Fibroblast of gingiva (primary cell): ENCODE measurements at regions not wholly inside any gene's neighbourhood (a gene's known extent, or its start where the extent isn't known, plus 50 kb on each side); places are given as distances from the start of the nearest gene placed in this dataset.

ENCODE experiments used
- DNase-seq: peaks from one replicate; pipeline ENCODE4 v3.0.0-alpha.2; 2011; ENCODE audit warnings: low read depth

DNA sequence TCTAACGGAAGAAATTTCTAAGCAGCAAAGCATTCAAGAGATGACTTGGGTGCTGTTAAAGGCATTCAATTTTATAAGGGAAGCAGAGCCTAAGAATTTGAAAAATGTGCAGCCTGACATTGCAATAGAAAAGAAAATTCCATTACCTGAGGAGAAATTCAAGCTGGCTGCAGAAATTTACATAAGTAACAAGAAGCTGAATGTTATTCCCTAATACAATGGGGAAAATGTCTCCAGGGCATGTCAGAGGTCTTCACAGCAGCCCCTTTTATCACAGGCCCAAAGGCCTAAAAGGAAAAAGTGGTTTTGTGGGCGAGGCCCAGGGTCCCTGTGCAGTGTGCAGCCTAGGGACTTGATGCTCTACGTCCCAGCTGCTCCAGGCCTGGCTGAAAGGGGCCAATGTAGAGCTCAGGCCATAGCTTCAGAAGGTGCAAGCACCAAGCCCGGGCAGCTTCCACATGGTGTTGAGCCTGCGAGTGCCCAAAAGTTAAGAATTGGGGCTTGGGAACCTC is 306.7 kb downstream of the RDH14 start:
- no peak for DNase-seq

GRCh38 chr2:18251486-18251885 is 309.0 kb downstream of the RDH14 start:
- no peak for DNase-seq

- no peak for DNase-seq
These were observed 313.0 kb downstream of the RDH14 start for GRCh38 chr2:18247282-18248110.

- no peak for DNase-seq
These were observed 315.1 kb downstream of the RDH14 start for GRCh38 chr2:18245375-18245774.

GRCh38 chr2:18244845-18245244 is 315.6 kb downstream of the RDH14 start:
- DNase-seq: no peak

- no peak for DNase-seq
These were observed 316.6 kb downstream of the RDH14 start for GRCh38 chr2:18243816-18244215.

DNA sequence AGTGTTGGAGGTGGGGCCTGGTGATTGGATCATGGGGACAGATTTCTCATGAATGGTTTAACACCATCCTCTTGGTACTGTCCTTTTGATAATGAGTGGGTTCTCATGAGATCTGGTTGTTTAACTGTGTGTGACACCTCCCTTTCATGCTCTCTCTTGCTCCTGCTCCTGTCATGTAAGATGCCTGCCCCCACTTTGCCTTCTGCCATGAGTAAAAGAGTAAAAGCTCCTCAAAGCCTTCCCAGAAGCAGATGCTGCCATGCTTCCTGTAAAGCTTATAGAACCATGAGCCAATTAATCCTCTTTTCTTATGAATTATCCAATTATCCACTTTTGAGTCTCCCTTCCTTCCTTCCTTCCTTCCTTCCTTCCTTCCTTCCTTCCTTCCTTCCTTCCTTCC is 317.7 kb downstream of the RDH14 start:
- no peak for DNase-seq

DNA sequence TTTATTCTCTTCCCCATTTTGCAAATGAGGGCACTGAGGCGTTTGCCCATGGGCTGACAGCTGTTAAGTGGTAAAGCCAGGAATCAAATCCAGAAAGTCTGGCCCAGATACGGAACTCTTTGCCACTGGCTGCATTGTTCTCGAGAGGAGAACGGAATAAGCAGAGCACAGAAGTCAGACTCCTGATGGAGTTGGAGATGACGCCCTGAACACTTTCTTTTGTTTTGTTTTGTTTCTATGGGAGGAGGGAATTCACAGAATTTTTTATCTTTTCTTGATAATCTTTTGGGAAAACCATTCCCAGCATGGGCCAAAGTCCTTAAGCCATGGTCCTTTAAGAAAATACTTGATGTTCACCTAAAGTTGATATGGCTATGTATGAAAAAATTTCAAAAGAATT is 322.2 kb downstream of the RDH14 start:
- DNase-seq: no peak

- DNase-seq: no peak
These were observed 323.2 kb downstream of the RDH14 start for GRCh38 chr2:18237298-18237697.

DNA sequence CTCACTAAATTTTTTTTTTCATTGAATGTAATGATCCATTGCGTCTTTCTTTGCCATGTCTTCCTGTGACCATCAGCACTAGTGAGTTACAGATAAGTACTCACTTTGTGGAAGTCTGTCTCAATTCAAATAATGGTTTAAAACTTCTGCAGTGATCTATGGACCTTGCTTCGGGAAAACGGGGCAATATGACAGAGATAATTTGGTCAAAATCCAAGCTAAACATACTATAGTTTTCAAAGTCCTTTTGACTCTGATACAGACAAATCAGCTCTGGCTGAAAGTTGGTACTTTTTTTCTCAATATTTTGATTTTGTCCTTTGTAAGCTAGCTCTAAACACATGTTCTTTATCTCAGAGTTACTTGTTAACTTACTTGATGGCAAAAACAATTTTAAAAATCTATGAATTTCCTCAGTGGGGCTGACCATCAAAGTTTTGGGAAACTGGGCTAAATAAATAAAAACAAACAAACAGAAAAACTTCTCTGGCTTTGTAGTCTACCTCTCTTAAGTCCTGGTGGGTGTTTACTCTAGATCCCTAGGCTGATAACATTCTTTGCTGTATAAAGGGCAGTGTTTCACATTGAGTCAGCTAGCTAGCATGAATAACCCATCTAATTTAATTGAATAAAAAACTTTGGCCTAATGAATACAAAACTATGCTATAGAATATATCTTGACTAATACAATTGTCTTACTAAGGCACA is 327.6 kb downstream of the RDH14 start:
- no peak for DNase-seq

DNA sequence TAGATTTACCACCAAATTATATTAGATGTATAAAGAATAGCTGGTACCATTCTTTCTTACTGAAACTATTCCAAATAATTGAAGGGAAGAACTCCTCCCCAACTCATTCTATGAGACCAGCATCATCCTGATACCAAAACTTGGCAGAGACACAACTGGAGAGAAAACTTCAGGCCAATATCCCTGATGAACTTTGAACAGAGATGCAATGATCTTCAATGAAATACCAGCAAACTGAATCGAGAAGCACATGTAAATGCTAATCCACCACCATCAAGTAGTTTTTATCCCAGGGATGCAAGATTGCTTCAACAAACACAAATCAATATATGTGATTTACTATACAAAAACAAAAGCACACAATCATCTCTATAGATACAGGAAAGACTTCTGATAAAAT is 329.8 kb downstream of the RDH14 start:
- no peak for DNase-seq

DNA sequence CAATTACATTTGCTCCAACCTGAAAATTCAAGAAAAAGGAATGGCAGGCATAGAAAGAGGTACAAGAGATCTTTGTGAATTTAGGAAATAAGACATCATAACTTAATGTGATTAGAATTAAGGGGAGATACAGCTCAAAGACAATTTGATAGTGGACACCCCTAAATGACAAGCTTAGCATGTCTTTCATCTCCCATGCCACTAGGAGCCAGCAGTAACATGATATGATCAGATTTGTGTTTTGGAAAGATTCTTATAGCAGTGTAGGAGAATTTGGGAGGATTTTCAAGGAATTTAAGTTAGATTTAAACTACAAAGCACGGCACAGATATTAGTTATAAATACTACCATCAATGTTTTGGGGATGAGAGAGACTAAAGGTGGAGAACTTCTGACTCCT is 340.8 kb downstream of the RDH14 start:
- DNase-seq: no peak

GRCh38 chr2:18218160-18218933 is 339.9 kb downstream of the KCNS3 start:
- DNase-seq: no peak

GRCh38 chr2:18214936-18215335 is 336.5 kb downstream of the KCNS3 start:
- no peak for DNase-seq

DNA sequence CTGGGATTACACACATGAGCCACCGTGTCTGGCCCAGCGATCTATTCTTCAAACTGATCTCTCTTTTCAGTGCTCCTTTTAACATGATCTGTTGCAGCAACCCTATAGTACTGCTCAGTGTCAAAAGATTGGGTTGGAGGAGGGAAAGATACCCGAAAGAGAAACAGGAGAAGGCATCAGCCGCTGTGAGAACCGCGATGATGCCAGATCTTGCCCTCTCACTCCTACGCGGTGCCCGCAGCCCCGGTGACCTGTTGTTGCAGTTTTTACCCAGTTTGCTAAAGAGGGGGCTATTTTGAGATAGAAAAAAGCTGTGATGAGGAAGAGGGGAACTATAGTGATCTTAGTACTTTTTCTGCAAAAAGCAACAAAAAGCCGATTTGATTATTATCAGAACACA is 335.5 kb downstream of the KCNS3 start:
- DNase-seq: no peak

DNA sequence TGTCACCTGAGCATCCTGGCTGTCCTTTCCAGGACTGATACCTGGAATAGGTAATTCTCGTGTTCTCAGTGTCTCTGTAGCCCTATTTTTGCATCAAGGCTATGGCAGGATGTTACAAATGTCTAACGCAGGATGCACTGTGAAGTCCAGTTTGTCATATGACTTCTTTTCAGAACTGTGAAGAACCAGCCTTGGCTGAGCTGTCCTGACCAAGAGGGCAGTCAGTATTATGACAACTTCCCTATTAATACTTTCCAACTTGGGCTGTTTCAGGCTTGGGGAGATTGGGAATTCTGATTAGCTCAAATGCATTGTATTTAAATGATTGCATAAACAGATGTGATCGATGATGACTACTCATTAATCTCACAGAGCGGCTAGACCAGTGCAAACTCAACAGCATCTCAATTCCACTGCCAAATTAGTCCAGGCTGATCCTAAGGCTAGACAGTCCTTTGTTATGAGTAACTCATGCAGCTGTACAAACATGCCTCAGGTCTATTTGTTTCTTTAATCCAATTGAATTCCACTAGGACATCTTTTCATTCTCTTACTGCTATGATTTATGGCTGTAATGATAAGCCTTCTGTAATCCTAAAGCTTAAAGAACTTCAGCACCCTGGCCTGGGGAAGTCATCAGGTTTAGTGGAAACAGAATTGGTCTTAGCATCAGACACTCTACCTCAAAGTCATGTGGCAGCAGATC is 331.6 kb downstream of the KCNS3 start:
- DNase-seq: no peak

DNA sequence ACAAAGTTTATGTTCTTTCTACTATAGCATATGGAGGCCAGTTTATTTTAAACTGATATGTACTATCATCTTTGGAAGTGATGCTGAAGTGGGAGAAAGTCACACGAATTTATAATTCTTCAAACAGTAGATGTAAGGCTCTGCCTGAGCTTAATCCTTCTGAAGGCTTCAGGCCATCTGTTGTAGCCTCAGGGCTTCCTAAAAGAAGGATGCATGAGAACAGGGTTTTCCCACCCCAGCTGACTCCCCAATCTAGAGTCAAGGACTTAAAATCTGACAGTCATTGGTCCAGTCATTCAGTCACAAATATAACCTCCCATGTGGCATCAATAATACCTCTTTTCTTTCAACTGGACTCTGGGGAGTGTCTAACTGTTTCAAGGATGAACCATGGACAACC is 330.5 kb downstream of the KCNS3 start:
- no peak for DNase-seq

GRCh38 chr2:18200771-18201170 is 322.3 kb downstream of the KCNS3 start:
- DNase-seq: no peak

DNA sequence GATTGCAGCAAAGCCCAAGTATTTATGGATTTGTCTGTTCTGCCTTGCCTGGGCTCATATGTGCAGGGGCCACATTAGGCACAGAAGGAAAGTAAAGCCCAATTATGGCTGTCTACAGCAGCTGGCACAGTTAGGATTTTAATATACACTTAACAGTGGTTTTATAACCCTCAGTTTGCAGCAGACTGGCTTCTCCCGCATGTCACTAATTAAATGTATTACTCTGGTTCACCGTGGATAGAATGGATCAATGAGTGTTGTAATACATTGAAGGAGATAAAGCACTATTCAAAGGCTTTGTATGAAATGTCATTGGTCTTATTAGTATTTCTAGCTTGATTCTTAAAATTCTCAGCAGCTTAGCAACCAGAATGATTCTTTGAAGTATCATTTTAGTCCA is 320.2 kb downstream of the KCNS3 start:
- no peak for DNase-seq

DNA sequence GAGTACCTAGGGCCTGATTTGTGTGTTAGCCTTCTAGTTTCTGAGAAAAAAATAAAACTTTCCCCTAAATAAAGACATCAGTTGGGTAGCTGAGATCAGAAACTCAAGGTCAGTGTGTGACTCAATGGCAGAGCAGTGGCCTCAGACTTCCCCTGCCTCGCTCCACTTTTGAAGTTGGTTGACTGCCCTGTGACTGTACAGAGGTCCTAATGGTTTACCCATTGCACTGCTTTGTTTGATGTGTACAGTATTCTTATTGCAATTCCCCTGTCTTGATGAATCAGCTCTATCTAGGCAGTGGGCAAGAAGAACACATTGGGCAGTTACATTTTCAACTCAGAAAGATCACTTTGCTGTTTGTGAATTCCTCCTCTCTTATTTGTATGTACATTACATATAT is 315.7 kb downstream of the KCNS3 start:
- no peak for DNase-seq

DNA sequence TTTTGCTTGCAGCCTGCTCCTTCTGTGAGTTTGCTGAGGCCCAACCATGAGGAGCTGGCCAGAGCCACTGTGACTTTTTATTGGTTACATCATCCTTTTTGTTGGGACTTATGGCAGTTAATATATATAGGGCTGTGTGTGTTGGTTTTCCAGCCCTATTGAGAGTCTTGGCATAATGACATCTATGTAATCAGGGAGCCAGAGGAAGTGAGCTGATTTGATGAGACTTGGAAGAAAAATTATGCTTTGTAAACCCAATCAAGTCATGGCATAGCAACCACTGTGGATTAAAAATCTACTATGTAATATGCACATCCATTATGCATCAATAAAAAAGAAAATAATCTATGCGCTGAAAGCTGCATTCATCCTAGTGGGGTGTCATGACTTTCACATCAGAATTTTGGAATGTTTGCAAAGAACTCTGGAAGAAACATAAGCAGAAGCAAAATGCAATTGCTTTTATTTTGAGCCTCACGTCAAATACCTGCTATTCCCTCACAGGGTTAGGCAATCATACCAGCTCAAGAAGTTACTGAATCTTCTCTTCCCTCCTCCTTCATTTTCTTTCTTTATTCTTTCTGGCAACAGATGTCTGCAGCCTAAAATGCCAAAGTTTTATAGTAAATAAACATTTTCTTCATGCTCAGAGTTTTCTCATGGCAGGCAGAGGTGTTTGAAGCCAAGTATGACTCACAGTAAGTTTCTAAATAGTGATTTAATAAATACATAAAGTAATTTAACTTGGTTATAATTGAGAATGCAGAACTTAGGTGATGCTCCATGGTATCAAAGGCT is 308.5 kb downstream of the KCNS3 start:
- DNase-seq: peak; percentile 29
